GM12878 (cell line): ENCODE measurements at regions not wholly inside any gene's neighbourhood (a gene's known extent, or its start where the extent isn't known, plus 50 kb on each side); places are given as distances from the start of the nearest gene placed in this dataset.

ENCODE experiments used
- ATAC-seq: fragments of 200-7000 bp; cut with Tn5 transposase; 3 replicates; pipeline ENCODE4 v1.9.1; 2020; ENCODE audit warnings: mild to moderate bottlenecking, moderate library complexity
- BruUV-seq: library from RNA; stranded (reverse); fragments of 400-500 nt; replicated peaks from 2 replicates; lab custom pipeline; 2021; lab: Mats Ljungman, UMichigan
- CTCF ChIA-PET: fragments of 300-600 bp; sonication (Branson Sonifier 250); formaldehyde crosslinking; extraction: SDS; loops from one replicate; lab custom pipeline; 2021; ENCODE audit warnings: inconsistent platforms; lab: Yijun Ruan, JAX
- POLR2A ChIA-PET: fragments of 350-600 bp; formaldehyde crosslinking; extraction: SDS; loops from one replicate; lab custom pipeline; 2021; ENCODE audit warnings: inconsistent platforms; lab: Charles Lee
- RAD21 ChIA-PET: fragments of 300-600 bp; sonication (Branson Sonifier 250); formaldehyde crosslinking; loops from one replicate; lab custom pipeline; 2023; ENCODE audit warnings: antibody characterized with exemption; ENCODE audit not compliant: unreplicated experiment; lab: Charles Lee
- SMC1A ChIA-PET: fragments of 300-600 bp; sonication (Branson Sonifier 250); formaldehyde crosslinking; loops from one replicate; lab custom pipeline; 2023; ENCODE audit not compliant: unreplicated experiment, uncharacterized antibody; lab: Charles Lee
- DNase-seq: peaks from one replicate; pipeline ENCODE4 v3.0.0-alpha.2; 2011; ENCODE audit warnings: low read depth, low spot score
- FAIRE-seq: peaks from 3 replicates; lab custom pipeline; 2011; peaks lifted over from hg19 to GRCh38; lab: Jason Lieb, UNC
- H2AFZ ChIP-seq: 2 replicates; pipeline ENCODE4 v1.6.0; 2011; ENCODE audit warnings: low read depth, low read length, control low read depth; ENCODE audit not compliant: control insufficient read depth
- H3K27ac ChIP-seq: 2 replicates; pipeline ENCODE4 v1.5.1; 2011; ENCODE audit warnings: control low read depth; ENCODE audit not compliant: control insufficient read depth, insufficient read depth
- H3K27me3 ChIP-seq, 2 experiments: replicated peaks in 1 of 2; 2 replicates each; pipeline versions ENCODE4 v1.6.0 to v1.6.1; 2011; ENCODE audit warnings: low read length in 1 of 2; ENCODE audit not compliant: control insufficient read depth in 2 of 2, insufficient read depth in 2 of 2
- H3K36me3 ChIP-seq, 2 experiments: 2 replicates each; pipeline ENCODE4 v1.5.1; 2011; ENCODE audit warnings: low read length in 1 of 2; ENCODE audit not compliant: control insufficient read depth in 2 of 2, insufficient read depth in 2 of 2
- H3K4me1 ChIP-seq: 2 replicates; pipeline ENCODE4 v1.6.1; 2011; ENCODE audit warnings: mild to moderate bottlenecking, low read length, moderate library complexity, mixed read lengths; ENCODE audit not compliant: control insufficient read depth, insufficient read depth
- H3K4me2 ChIP-seq: 2 replicates; pipeline ENCODE4 v1.6.0; 2011; ENCODE audit warnings: control low read depth; ENCODE audit not compliant: control insufficient read depth, insufficient read depth
- H3K4me3 ChIP-seq: fragments of 200-600 bp; sonication (generic); 2 replicates; pipeline ENCODE4 v1.5.1; 2016
- H3K79me2 ChIP-seq: 2 replicates; pipeline ENCODE4 v1.6.0; 2011; ENCODE audit warnings: low read length; ENCODE audit not compliant: control insufficient read depth, insufficient read depth
- H3K9ac ChIP-seq: 2 replicates; pipeline ENCODE4 v1.8.0; 2011; ENCODE audit warnings: low read length, control low read depth, mixed read lengths; ENCODE audit not compliant: control insufficient read depth, insufficient read depth
- H3K9me3 ChIP-seq: replicated peaks from 3 replicates; pipeline ENCODE4 v1.5.1; 2011; ENCODE audit warnings: mild to moderate bottlenecking, low read length; ENCODE audit not compliant: control insufficient read depth, insufficient read depth
- H4K20me1 ChIP-seq: 2 replicates; pipeline ENCODE4 v1.6.0; 2011; ENCODE audit not compliant: control insufficient read depth, insufficient read depth
- ATF7 ChIP-seq: fragments of 450-650 bp; IDR thresholded peaks from 2 replicates; pipeline ENCODE4 v1.6.1; 2016; ENCODE audit warnings: low read depth, mild to moderate bottlenecking
- CHD1 ChIP-seq: IDR thresholded peaks from 2 replicates; pipeline ENCODE4 v1.6.1; 2012; ENCODE audit warnings: low read depth, low read length, improper control_type of control experiment
- CREB1 ChIP-seq: IDR thresholded peaks from 2 replicates; pipeline ENCODE4 v1.6.1; 2012; ENCODE audit warnings: low read depth, mild to moderate bottlenecking, inconsistent platforms
- FOXM1 ChIP-seq: IDR thresholded peaks from 2 replicates; pipeline ENCODE4 v1.6.1; 2012; ENCODE audit warnings: low read depth, mild to moderate bottlenecking, inconsistent platforms, low read length, moderate library complexity
- HCFC1 ChIP-seq: fragments of 150-350 bp; IDR thresholded peaks from 2 replicates; pipeline ENCODE4 v1.6.1; 2014; ENCODE audit warnings: low read length
- HDAC2 ChIP-seq: fragments of 200-600 bp; sonication (generic); IDR thresholded peaks from 2 replicates; pipeline ENCODE4 v1.6.1; 2017
- NR2C2 ChIP-seq: IDR thresholded peaks from 2 replicates; pipeline ENCODE4 v1.6.1; 2011; ENCODE audit warnings: borderline replicate concordance, low read depth; ENCODE audit not compliant: control insufficient read depth, insufficient read length
- PML ChIP-seq: IDR thresholded peaks from 2 replicates; pipeline ENCODE4 v1.6.1; 2012; ENCODE audit warnings: low read length, inconsistent platforms
- POU2F2 ChIP-seq: IDR thresholded peaks from 3 replicates; pipeline ENCODE4 v1.6.1; 2011; ENCODE audit warnings: low read depth, mild to moderate bottlenecking, low read length, borderline replicate concordance
- RAD21 ChIP-seq: IDR thresholded peaks from 2 replicates; pipeline ENCODE4 v1.6.1; 2011; ENCODE audit warnings: mild to moderate bottlenecking, low read depth, low read length, moderate library complexity; ENCODE audit not compliant: insufficient read depth
- WGBS: methylation state at CpG from one replicate; pipeline ENCODE4 v1.1.6; 2016; ENCODE audit warnings: low lambda C conversion rate; ENCODE audit not compliant: insufficient replicate concordance, insufficient coverage; ENCODE audit errors: missing lambda C conversion rate; 5-methylcytosine and 5-hydroxymethylcytosine counted together
- in situ Hi-C: fragments of 300-500 bp; cut with MboI; formaldehyde crosslinking; loops from 9 replicates; pipeline ENCODE4 v1.14.3; 2018; ENCODE audit warnings: mixed read lengths
- intact Hi-C: fragments of 100-400 bp; cut with micrococcal nuclease; formaldehyde crosslinking; loops from one replicate; pipeline ENCODE4 v1.14.2; 2022; ENCODE audit not compliant: unreplicated experiment
- TF ChIP-seq, protein P1 (sequence below): IDR thresholded peaks from 2 replicates; pipeline ENCODE4 v1.6.1; 2012; ENCODE audit warnings: mild to moderate bottlenecking, low read depth, low read length
- TF ChIP-seq, protein P2 (sequence below): fragments of 150-350 bp; IDR thresholded peaks from 2 replicates; pipeline ENCODE4 v1.6.1; 2014; ENCODE audit warnings: mild to moderate bottlenecking, low read depth, low read length
- TF ChIP-seq, protein P3 (sequence below): fragments of 450-650 bp; IDR thresholded peaks from 2 replicates; pipeline ENCODE4 v1.6.1; 2017; ENCODE audit warnings: mild to moderate bottlenecking, low read depth, inconsistent platforms; ENCODE audit not compliant: poor library complexity, severe bottlenecking

DNA sequence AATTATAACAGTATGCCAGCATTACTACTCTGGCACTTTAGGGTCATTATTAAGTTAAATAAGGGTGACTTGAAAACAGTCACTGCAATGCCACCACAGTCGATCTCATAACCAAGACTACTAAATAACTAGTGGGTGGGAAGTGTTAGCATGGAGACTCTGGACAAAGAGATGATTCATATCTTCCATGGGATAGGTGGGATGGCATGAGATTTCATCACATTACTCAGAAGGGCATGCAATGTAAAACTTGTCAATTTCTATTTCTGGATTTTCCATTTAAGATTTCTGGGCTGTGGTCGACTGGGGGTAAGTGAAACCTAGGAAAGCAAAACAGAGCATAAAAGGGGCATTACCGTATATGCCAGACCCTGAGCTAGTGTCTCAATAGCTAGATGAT, 538.9 kb upstream of the GRM7 start (continued):
- TF ChIP-seq, protein P1, sequence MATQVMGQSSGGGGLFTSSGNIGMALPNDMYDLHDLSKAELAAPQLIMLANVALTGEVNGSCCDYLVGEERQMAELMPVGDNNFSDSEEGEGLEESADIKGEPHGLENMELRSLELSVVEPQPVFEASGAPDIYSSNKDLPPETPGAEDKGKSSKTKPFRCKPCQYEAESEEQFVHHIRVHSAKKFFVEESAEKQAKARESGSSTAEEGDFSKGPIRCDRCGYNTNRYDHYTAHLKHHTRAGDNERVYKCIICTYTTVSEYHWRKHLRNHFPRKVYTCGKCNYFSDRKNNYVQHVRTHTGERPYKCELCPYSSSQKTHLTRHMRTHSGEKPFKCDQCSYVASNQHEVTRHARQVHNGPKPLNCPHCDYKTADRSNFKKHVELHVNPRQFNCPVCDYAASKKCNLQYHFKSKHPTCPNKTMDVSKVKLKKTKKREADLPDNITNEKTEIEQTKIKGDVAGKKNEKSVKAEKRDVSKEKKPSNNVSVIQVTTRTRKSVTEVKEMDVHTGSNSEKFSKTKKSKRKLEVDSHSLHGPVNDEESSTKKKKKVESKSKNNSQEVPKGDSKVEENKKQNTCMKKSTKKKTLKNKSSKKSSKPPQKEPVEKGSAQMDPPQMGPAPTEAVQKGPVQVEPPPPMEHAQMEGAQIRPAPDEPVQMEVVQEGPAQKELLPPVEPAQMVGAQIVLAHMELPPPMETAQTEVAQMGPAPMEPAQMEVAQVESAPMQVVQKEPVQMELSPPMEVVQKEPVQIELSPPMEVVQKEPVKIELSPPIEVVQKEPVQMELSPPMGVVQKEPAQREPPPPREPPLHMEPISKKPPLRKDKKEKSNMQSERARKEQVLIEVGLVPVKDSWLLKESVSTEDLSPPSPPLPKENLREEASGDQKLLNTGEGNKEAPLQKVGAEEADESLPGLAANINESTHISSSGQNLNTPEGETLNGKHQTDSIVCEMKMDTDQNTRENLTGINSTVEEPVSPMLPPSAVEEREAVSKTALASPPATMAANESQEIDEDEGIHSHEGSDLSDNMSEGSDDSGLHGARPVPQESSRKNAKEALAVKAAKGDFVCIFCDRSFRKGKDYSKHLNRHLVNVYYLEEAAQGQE, result no peak
- TF ChIP-seq CHD1 (no peak), ATF7 (no peak), RAD21 (no peak), POU2F2 (no peak), HCFC1 (no peak)
- TF ChIP-seq, protein P2, sequence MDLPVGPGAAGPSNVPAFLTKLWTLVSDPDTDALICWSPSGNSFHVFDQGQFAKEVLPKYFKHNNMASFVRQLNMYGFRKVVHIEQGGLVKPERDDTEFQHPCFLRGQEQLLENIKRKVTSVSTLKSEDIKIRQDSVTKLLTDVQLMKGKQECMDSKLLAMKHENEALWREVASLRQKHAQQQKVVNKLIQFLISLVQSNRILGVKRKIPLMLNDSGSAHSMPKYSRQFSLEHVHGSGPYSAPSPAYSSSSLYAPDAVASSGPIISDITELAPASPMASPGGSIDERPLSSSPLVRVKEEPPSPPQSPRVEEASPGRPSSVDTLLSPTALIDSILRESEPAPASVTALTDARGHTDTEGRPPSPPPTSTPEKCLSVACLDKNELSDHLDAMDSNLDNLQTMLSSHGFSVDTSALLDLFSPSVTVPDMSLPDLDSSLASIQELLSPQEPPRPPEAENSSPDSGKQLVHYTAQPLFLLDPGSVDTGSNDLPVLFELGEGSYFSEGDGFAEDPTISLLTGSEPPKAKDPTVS, result no peak

DNA sequence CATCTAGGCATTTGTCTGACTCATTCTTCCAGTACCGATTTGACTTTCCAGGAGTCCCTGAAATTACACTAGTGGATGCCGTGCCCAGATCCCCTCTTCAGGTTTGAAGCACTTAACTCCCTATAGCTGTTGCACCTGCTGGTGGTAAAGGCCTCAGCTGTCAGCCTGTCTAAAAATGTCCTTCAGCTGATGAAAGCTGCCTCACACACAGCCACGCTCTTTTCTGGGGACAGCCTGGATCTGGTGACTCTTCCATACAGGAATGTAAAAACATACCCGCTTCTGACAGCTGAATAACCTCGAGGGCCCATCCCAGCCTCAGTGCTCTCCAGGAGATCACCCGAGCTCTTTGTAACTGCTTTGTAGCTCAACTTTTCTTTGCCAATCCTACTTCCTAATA, 534.1 kb upstream of the GRM7 start:
- Histone ChIP-seq H3K27ac (no peak overlapping the region), H4K20me1 (no peaks in the 10 kb centered on the region), H3K36me3 (no peaks in the 10 kb centered on the region), H3K27me3 (no peaks in the 10 kb centered on the region), H3K9ac (no peak overlapping the region), H2AFZ (no peak overlapping the region), H3K4me2 (no peak overlapping the region), H3K4me3 (no peak overlapping the region), H3K4me1 (no peaks in the 10 kb centered on the region), H3K79me2 (no peaks in the 10 kb centered on the region), H3K9me3 (no peaks in the 10 kb centered on the region; the same call in 2 of the 3 replicates)
- RAD21 ChIA-PET, result interaction anchor here (1.3 kb wide), 1 partner anchor 76 kb away, joined by 3 read pairs; no protein-coding TSS in a partner anchor
- FAIRE-seq (no peak), DNase-seq (no peak), ATAC-seq (no peak)
- POLR2A ChIA-PET, result no interaction called here
- SMC1A ChIA-PET, result interaction anchor here (0.7 to 1.2 kb wide), 2 partner anchors 14 to 77 kb away, joined by 3 read pairs; no protein-coding TSS in a partner anchor
- BruUV-seq, result no TSS peak
- intact Hi-C loops (no loop called here), in situ Hi-C loops (no loop called here)
- WGBS, result 9% methylated on average over 6 of the region's 6 CpGs
- CTCF ChIA-PET, result interaction anchor here (0.5 to 1.0 kb wide), 2 partner anchors 115 to 1684 kb away, joined by 3 read pairs; no protein-coding TSS in a partner anchor
- no peak for TF ChIP-seq PML
- TF ChIP-seq NR2C2, result no peak
- no peak for TF ChIP-seq CREB1
- TF ChIP-seq, protein P3, sequence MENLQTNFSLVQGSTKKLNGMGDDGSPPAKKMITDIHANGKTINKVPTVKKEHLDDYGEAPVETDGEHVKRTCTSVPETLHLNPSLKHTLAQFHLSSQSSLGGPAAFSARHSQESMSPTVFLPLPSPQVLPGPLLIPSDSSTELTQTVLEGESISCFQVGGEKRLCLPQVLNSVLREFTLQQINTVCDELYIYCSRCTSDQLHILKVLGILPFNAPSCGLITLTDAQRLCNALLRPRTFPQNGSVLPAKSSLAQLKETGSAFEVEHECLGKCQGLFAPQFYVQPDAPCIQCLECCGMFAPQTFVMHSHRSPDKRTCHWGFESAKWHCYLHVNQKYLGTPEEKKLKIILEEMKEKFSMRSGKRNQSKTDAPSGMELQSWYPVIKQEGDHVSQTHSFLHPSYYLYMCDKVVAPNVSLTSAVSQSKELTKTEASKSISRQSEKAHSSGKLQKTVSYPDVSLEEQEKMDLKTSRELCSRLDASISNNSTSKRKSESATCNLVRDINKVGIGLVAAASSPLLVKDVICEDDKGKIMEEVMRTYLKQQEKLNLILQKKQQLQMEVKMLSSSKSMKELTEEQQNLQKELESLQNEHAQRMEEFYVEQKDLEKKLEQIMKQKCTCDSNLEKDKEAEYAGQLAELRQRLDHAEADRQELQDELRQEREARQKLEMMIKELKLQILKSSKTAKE, result no peak
- no peak for TF ChIP-seq FOXM1
- TF ChIP-seq HDAC2, result no peak
